ENCODE measurements at regions not wholly inside any gene's neighbourhood (a gene's known extent, or its start where the extent isn't known, plus 50 kb on each side); places are given as distances from the start of the nearest gene placed in this dataset.

- Histone ChIP-seq H3K9me3 (ENCODE audit: control insufficient read depth, low read depth, low read length) (no peaks in the 10 kb centered on the region), H3K9ac (ENCODE audit: low read length) (no peak overlapping the region), H3K27ac (ENCODE audit: low read length) (no peak overlapping the region), H3K27me3 (ENCODE audit: control insufficient read depth, insufficient read depth, low read length) (no peaks in the 10 kb centered on the region), H3K4me1 (ENCODE audit: control insufficient read depth, low read depth, low read length) (peaks cover 16% of the 10 kb centered on the region), H3K36me3 (ENCODE audit: control insufficient read depth, low read depth, low read length) (no peaks in the 10 kb centered on the region), H3K4me3 (ENCODE audit: low read length) (no peak overlapping the region)
Observed at GRCh38 chr2:62410926-62411456, 95.0 kb downstream of the TMEM17 start.

DNA sequence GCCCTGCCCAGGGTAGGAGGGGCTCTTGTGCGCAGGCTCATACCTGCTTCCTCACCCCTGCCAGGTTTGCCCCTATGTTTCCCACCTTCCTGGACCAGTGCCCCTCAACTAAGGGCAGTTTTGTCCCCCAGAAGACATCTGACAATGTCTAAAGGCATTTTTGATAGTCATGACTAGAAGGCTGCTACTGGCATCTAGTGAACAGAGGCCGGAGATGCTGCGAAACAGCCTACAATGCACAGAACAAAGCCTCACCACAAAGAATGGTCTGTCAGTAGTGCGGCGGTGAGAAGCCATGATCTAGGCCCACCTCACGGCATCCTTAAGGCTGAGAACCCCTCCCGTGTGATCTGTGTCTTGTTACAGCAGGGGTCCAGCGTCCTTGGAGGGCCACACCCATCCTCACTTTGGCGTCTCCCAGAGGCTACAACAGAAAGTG is 96.0 kb downstream of the TMEM17 start:
- Histone ChIP-seq H3K9me3 (ENCODE audit: control insufficient read depth, low read depth, low read length) (no peaks in the 10 kb centered on the region), H3K36me3 (ENCODE audit: control insufficient read depth, low read depth, low read length) (no peaks in the 10 kb centered on the region), H3K9ac (ENCODE audit: low read length) (no peak overlapping the region), H3K4me3 (ENCODE audit: low read length) (no peak overlapping the region), H3K27me3 (ENCODE audit: control insufficient read depth, insufficient read depth, low read length) (no peaks in the 10 kb centered on the region), H3K27ac (ENCODE audit: low read length) (no peak overlapping the region), H3K4me1 (ENCODE audit: control insufficient read depth, low read depth, low read length) (peaks cover 16% of the 10 kb centered on the region)

DNA sequence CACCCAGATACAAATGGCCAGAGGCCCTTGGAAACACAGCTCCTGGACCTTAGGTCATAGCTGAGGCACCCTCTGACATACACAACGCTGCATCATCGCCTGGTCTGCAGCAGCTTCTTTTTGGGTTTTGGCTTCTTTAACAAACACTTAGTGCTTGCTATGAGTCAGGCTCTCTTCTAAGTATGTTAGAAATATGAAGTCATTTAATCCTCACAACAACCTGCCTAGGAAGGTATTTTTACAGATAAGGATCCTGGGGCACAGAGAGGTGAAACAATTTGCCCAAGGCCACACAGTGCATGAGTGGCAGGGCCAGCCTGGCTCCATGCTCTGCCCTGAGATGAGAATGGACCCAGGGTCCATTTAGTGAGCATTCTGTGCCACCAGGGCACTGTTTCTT is 96.6 kb downstream of the TMEM17 start:
- Histone ChIP-seq H3K27ac (ENCODE audit: low read length) (no peak overlapping the region), H3K9me3 (ENCODE audit: control insufficient read depth, low read depth, low read length) (no peaks in the 10 kb centered on the region), H3K36me3 (ENCODE audit: control insufficient read depth, low read depth, low read length) (no peaks in the 10 kb centered on the region), H3K4me1 (ENCODE audit: control insufficient read depth, low read depth, low read length) (peaks cover 16% of the 10 kb centered on the region), H3K27me3 (ENCODE audit: control insufficient read depth, insufficient read depth, low read length) (no peaks in the 10 kb centered on the region), H3K9ac (ENCODE audit: low read length) (no peak overlapping the region), H3K4me3 (ENCODE audit: low read length) (no peak overlapping the region)

DNA sequence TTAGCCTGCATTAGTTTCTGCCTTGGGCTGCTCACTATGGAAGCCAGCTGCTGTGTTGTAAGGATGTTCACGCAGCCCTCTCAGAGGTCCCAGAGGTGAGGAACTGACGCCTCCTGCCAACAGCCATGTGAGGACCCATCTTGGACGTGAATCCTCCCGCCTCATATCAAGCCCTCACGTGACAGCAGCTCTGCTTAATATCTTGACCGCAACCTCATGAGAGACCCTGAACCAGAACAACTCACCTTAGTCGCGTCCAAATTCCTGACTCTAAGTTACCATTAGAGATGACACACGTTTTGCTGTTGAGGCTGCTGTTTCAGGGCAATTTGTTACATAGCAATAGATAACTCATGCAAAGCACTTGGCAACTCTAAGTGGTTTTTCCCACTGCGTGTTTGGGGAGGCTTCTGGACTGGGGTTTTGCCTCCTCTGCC is 97.7 kb downstream of the TMEM17 start:
- H3K27ac ChIP-seq (ENCODE audit: low read length), result no peak overlapping the region
- no peaks in the 10 kb centered on the region for H3K9me3 ChIP-seq (ENCODE audit: control insufficient read depth, low read depth, low read length)
- no peak overlapping the region for H3K4me3 ChIP-seq (ENCODE audit: low read length)
- no peaks in the 10 kb centered on the region for H3K27me3 ChIP-seq (ENCODE audit: control insufficient read depth, insufficient read depth, low read length)
- H3K4me1 ChIP-seq (ENCODE audit: control insufficient read depth, low read depth, low read length), result peaks cover 16% of the 10 kb centered on the region
- H3K9ac ChIP-seq (ENCODE audit: low read length), result no peak overlapping the region
- H3K36me3 ChIP-seq (ENCODE audit: control insufficient read depth, low read depth, low read length), result no peaks in the 10 kb centered on the region

- H3K27me3 ChIP-seq (ENCODE audit: control insufficient read depth, insufficient read depth, low read length), result no peaks in the 10 kb centered on the region
- peaks cover 16% of the 10 kb centered on the region for H3K4me1 ChIP-seq (ENCODE audit: control insufficient read depth, low read depth, low read length)
- no peaks in the 10 kb centered on the region for H3K9me3 ChIP-seq (ENCODE audit: control insufficient read depth, low read depth, low read length)
- H3K4me3 ChIP-seq (ENCODE audit: low read length), result no peak overlapping the region
- H3K27ac ChIP-seq (ENCODE audit: low read length), result no peak overlapping the region
- H3K36me3 ChIP-seq (ENCODE audit: control insufficient read depth, low read depth, low read length), result no peaks in the 10 kb centered on the region
- no peak overlapping the region for H3K9ac ChIP-seq (ENCODE audit: low read length)
Observed at GRCh38 chr2:62407838-62408237, 98.2 kb downstream of the TMEM17 start.

DNA sequence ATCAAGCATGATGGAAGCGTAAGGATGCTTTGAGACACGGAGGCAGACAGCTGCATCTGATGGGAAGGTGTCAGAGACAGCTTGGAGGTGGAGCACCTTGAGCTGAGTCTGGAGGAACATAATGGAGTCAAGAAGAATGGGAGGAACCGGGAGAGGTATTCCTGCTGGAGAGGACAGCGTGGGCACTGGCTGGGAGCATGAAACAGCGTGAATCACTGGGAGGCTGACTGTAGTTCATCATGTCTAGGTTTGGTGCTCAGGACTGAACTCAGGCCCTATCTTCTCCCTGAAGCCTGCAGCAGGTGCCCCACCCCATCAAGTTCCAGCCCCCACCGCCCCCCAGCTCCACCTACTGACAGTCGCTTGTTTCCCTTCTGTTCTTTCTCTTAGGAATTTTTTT is 98.6 kb downstream of the TMEM17 start:
- peaks cover 16% of the 10 kb centered on the region for H3K4me1 ChIP-seq (ENCODE audit: control insufficient read depth, low read depth, low read length)

GRCh38 chr2:62406573-62407043 is 99.4 kb downstream of the TMEM17 start:
- H3K27ac ChIP-seq (ENCODE audit: low read length), result no peak overlapping the region
- no peak overlapping the region for H3K9ac ChIP-seq (ENCODE audit: low read length)
- H3K9me3 ChIP-seq (ENCODE audit: control insufficient read depth, low read depth, low read length), result no peaks in the 10 kb centered on the region
- no peak overlapping the region for H3K4me3 ChIP-seq (ENCODE audit: low read length)
- no peaks in the 10 kb centered on the region for H3K36me3 ChIP-seq (ENCODE audit: control insufficient read depth, low read depth, low read length)
- H3K27me3 ChIP-seq (ENCODE audit: control insufficient read depth, insufficient read depth, low read length), result no peaks in the 10 kb centered on the region
- H3K4me1 ChIP-seq (ENCODE audit: control insufficient read depth, low read depth, low read length), result peaks cover 12% of the 10 kb centered on the region

More for the DNA sequence above, 98.6 kb downstream of the TMEM17 start:
- no peaks in the 10 kb centered on the region for H3K36me3 ChIP-seq (ENCODE audit: control insufficient read depth, low read depth, low read length)
- H3K27me3 ChIP-seq (ENCODE audit: control insufficient read depth, insufficient read depth, low read length), result no peaks in the 10 kb centered on the region
- no peak overlapping the region for H3K27ac ChIP-seq (ENCODE audit: low read length)
- no peaks in the 10 kb centered on the region for H3K9me3 ChIP-seq (ENCODE audit: control insufficient read depth, low read depth, low read length)
- H3K4me3 ChIP-seq (ENCODE audit: low read length), result no peak overlapping the region
- no peak overlapping the region for H3K9ac ChIP-seq (ENCODE audit: low read length)

GRCh38 chr2:62404913-62405312 is 101.1 kb downstream of the TMEM17 start:
- H3K4me3 ChIP-seq (ENCODE audit: low read length), result no peak overlapping the region
- H3K9ac ChIP-seq (ENCODE audit: low read length), result no peak overlapping the region
- no peak overlapping the region for H3K27ac ChIP-seq (ENCODE audit: low read length)
- H3K27me3 ChIP-seq (ENCODE audit: control insufficient read depth, insufficient read depth, low read length), result no peaks in the 10 kb centered on the region
- H3K4me1 ChIP-seq (ENCODE audit: control insufficient read depth, low read depth, low read length), result peaks cover 4% of the 10 kb centered on the region
- no peaks in the 10 kb centered on the region for H3K9me3 ChIP-seq (ENCODE audit: control insufficient read depth, low read depth, low read length)
- H3K36me3 ChIP-seq (ENCODE audit: control insufficient read depth, low read depth, low read length), result no peaks in the 10 kb centered on the region

- H3K9me3 ChIP-seq (ENCODE audit: control insufficient read depth, low read depth, low read length), result no peaks in the 10 kb centered on the region
- no peak overlapping the region for H3K4me3 ChIP-seq (ENCODE audit: low read length)
- no peaks in the 10 kb centered on the region for H3K36me3 ChIP-seq (ENCODE audit: control insufficient read depth, low read depth, low read length)
- H3K9ac ChIP-seq (ENCODE audit: low read length), result no peak overlapping the region
- H3K27ac ChIP-seq (ENCODE audit: low read length), result no peak overlapping the region
- peaks cover 4% of the 10 kb centered on the region for H3K4me1 ChIP-seq (ENCODE audit: control insufficient read depth, low read depth, low read length)
- H3K27me3 ChIP-seq (ENCODE audit: control insufficient read depth, insufficient read depth, low read length), result no peaks in the 10 kb centered on the region
Observed at GRCh38 chr2:62402156-62402555, 103.8 kb downstream of the TMEM17 start.

GRCh38 chr2:62398356-62398755 is 107.6 kb downstream of the TMEM17 start:
- H3K9ac ChIP-seq (ENCODE audit: low read length), result no peak overlapping the region
- H3K9me3 ChIP-seq (ENCODE audit: control insufficient read depth, low read depth, low read length), result no peaks in the 10 kb centered on the region

GRCh38 chr2:62396880-62397279 is 109.1 kb downstream of the TMEM17 start:
- H3K27ac ChIP-seq (ENCODE audit: low read length), result no peak overlapping the region
- no peak overlapping the region for H3K9ac ChIP-seq (ENCODE audit: low read length)
- no peaks in the 10 kb centered on the region for H3K4me1 ChIP-seq (ENCODE audit: control insufficient read depth, low read depth, low read length)
- H3K27me3 ChIP-seq (ENCODE audit: control insufficient read depth, insufficient read depth, low read length), result no peaks in the 10 kb centered on the region
- H3K36me3 ChIP-seq (ENCODE audit: control insufficient read depth, low read depth, low read length), result no peaks in the 10 kb centered on the region
- no peak overlapping the region for H3K4me3 ChIP-seq (ENCODE audit: low read length)
- no peaks in the 10 kb centered on the region for H3K9me3 ChIP-seq (ENCODE audit: control insufficient read depth, low read depth, low read length)

More at GRCh38 chr2:62398356-62398755, 107.6 kb downstream of the TMEM17 start:
- Histone ChIP-seq H3K27me3 (ENCODE audit: control insufficient read depth, insufficient read depth, low read length) (no peaks in the 10 kb centered on the region), H3K4me3 (ENCODE audit: low read length) (no peak overlapping the region), H3K4me1 (ENCODE audit: control insufficient read depth, low read depth, low read length) (no peaks in the 10 kb centered on the region), H3K27ac (ENCODE audit: low read length) (no peak overlapping the region), H3K36me3 (ENCODE audit: control insufficient read depth, low read depth, low read length) (no peaks in the 10 kb centered on the region)

- Histone ChIP-seq H3K4me3 (ENCODE audit: low read length) (no peak overlapping the region), H3K4me1 (ENCODE audit: control insufficient read depth, low read depth, low read length) (no peaks in the 10 kb centered on the region), H3K27ac (ENCODE audit: low read length) (no peak overlapping the region), H3K9ac (ENCODE audit: low read length) (no peak overlapping the region), H3K36me3 (ENCODE audit: control insufficient read depth, low read depth, low read length) (no peaks in the 10 kb centered on the region), H3K27me3 (ENCODE audit: control insufficient read depth, insufficient read depth, low read length) (no peaks in the 10 kb centered on the region), H3K9me3 (ENCODE audit: control insufficient read depth, low read depth, low read length) (no peaks in the 10 kb centered on the region)
Observed at GRCh38 chr2:62393293-62393692, 112.7 kb downstream of the TMEM17 start.
